Fibroblast of the aortic adventitia (primary cell): ENCODE measurements at regions not wholly inside any gene's neighbourhood (a gene's known extent, or its start where the extent isn't known, plus 50 kb on each side); places are given as distances from the start of the nearest gene placed in this dataset.

ENCODE experiments used
- DNase-seq: peaks from one replicate; pipeline ENCODE4 v3.0.0-alpha.2; 2010; ENCODE audit warnings: low read depth
- H3K4me3 ChIP-seq: 2 replicates; pipeline ENCODE4 v1.5.1; 2011; ENCODE audit warnings: low read depth, mild to moderate bottlenecking, control low read depth, low read length, moderate library complexity
- CTCF ChIP-seq: IDR thresholded peaks from 2 replicates; pipeline ENCODE4 v1.5.1; 2011; ENCODE audit warnings: mild to moderate bottlenecking, low read length, control low read depth, inconsistent platforms; ENCODE audit not compliant: insufficient read depth

- TF ChIP-seq CTCF = no peak
- no peak for DNase-seq
- no peak overlapping the region for H3K4me3 ChIP-seq
These were observed 235.1 kb upstream of the ANKRD55 start for GRCh38 chr5:56468277-56468676.

GRCh38 chr5:56467176-56467717, 234.1 kb upstream of the ANKRD55 start:
- no peak for DNase-seq
- no peak overlapping the region for H3K4me3 ChIP-seq
- TF ChIP-seq CTCF = no peak

GRCh38 chr5:56466136-56466816, 233.1 kb upstream of the ANKRD55 start:
- TF ChIP-seq CTCF = no peak

DNA sequence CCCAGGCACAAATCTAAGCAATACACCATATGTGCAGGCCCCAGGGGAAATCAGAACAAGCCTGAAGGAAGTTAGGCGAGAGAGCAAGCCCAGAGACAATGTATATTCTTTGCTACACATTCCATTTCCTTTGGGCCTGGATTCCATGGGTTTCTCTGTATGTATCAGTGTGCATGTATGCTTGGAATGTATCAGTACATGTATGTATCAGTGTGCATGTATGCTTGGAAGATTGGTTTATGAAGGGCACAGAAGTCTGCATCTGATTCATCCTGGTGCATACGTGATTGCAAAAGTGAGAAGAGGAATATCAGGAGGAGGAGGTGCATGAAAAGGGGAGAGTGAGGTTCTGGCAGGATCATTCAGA, 232.6 kb upstream of the ANKRD55 start:
- DNase-seq = no peak
- no peak for TF ChIP-seq CTCF
- no peak overlapping the region for H3K4me3 ChIP-seq

More at GRCh38 chr5:56466136-56466816, 233.1 kb upstream of the ANKRD55 start:
- no peak for DNase-seq
- H3K4me3 ChIP-seq = no peak overlapping the region

DNA sequence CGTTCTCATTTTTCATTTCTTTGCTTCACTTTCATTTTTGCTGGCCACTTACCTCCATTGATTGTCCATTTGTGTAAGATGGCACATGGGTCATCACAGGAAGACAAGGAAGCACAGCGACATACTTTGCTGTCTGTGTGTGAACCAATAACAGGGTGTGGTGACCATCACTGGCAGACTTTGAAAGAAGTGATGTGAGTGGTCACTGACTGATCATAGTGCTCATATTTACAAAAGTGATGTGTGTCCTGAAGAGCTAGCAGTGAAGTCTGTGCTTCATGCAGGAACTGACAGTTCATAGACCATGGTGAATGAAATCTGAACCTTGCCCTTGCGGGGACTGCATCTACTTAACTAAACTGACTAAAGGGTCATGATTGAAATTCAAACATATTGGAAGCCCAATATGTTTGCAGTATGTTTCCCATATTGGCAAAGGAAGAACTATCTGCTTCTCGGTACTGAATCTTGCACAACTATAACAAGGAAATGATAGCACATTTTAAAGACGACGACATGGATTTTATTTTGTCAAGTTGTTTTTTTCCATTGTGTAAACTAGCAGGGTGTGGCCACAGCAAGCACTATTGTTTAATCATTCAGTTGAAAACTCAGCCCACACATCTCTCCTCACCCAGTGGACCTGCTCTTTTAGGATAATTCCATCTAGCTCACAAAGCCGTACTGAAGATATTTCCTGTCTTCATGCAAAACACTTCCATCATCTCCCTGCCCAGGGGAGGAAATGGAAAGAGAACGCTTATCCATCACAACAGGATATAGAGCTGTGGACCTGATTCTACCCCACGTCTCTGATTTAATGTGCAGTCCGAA, 232.0 kb upstream of the ANKRD55 start:
- no peak overlapping the region for H3K4me3 ChIP-seq
- TF ChIP-seq CTCF = no peak
- DNase-seq = no peak

DNA sequence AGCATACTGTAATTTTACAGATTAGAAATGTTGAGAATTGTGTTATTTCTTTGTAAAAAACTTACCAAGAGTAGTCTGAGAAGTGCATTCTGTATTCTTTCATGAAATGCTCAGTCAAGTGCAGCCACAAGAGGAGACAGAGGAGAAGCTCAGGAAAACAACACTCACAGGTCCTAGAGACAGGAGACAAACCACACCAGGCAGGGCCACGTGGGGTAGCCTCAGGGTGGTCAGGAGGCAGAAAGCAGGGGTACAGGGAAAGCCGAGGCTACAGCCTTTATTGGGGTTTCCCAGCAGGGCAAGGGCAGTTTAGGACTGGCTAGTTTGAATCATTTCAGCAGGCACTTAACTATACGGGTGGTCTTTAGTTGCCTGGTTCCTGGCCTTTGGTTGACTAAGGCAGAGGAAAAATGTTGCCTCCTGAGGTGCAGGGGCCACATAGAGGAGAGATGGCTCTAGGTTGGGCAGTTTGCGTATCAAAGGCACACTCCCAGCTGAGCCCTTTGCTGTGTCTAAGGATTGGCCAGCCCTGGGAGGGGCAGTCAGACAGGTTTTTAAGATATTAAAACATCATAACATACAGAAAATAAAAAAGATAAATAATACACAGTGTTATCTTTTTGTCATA, 230.9 kb upstream of the ANKRD55 start:
- H3K4me3 ChIP-seq = no peak overlapping the region
- TF ChIP-seq CTCF = no peak
- no peak for DNase-seq
